Mesenchymal stem cell (in vitro differentiated cells and primary cell): ENCODE measurements at regions not wholly inside any gene's neighbourhood (a gene's known extent, or its start where the extent isn't known, plus 50 kb on each side); places are given as distances from the start of the nearest gene placed in this dataset.
A peak's percentile ranks its signal among the peaks of the same experiment; 100 is the strongest.

Source experiments
- DNase-seq: peaks from one replicate; pipeline ENCODE4 v3.0.0-alpha.2; 2013
- H2AFZ ChIP-seq: one replicate; pipeline ENCODE4 v1.6.1; 2013; ENCODE audit warnings: low read depth, mild to moderate bottlenecking, control low read depth, inconsistent platforms, low read length, moderate library complexity
- H2AK5ac ChIP-seq: 2 replicates; pipeline ENCODE4 v1.6.1; 2013; ENCODE audit warnings: low read length, moderate library complexity, mild to moderate bottlenecking, inconsistent platforms; ENCODE audit not compliant: severe bottlenecking
- H2BK120ac ChIP-seq: one replicate; pipeline ENCODE4 v1.6.1; 2013; ENCODE audit warnings: low read depth, mild to moderate bottlenecking, inconsistent platforms, low read length, moderate library complexity
- H2BK12ac ChIP-seq, 2 experiments: one replicate each; pipeline ENCODE4 v1.6.1; 2013; ENCODE audit warnings: inconsistent platforms in 2 of 2, low read length in 2 of 2, mild to moderate bottlenecking in 2 of 2, moderate library complexity in 2 of 2, control low read depth in 1 of 2
- H2BK15ac ChIP-seq: one replicate; pipeline ENCODE4 v1.6.1; 2013; ENCODE audit warnings: mild to moderate bottlenecking, low read depth, inconsistent platforms; ENCODE audit not compliant: poor library complexity, severe bottlenecking
- H2BK5ac ChIP-seq: 2 replicates; pipeline ENCODE4 v1.6.1; 2013; ENCODE audit warnings: low read depth, mild to moderate bottlenecking, low read length, control low read depth, inconsistent platforms; ENCODE audit not compliant: poor library complexity, severe bottlenecking
- H3K14ac ChIP-seq, 2 experiments: one replicate each; pipeline ENCODE4 v1.6.1; 2013; ENCODE audit warnings: inconsistent platforms in 2 of 2, low read length in 2 of 2, control low read depth in 1 of 2, mild to moderate bottlenecking in 1 of 2, moderate library complexity in 1 of 2
- H3K18ac ChIP-seq, 2 experiments: one replicate each; pipeline ENCODE4 v1.6.1; 2013; ENCODE audit warnings: inconsistent platforms in 2 of 2, low read length in 2 of 2, control low read depth in 1 of 2, low read depth in 1 of 2, mild to moderate bottlenecking in 1 of 2
- H3K23ac ChIP-seq, 2 experiments: one replicate each; pipeline ENCODE4 v1.6.1; 2013; ENCODE audit warnings: inconsistent platforms in 2 of 2, low read length in 2 of 2, mild to moderate bottlenecking in 2 of 2, moderate library complexity in 2 of 2, control low read depth in 1 of 2
- H3K27ac ChIP-seq: 2 replicates; pipeline ENCODE4 v1.5.1; 2013; ENCODE audit warnings: mild to moderate bottlenecking, moderate library complexity, low read length, control low read depth, inconsistent platforms; ENCODE audit not compliant: poor library complexity, severe bottlenecking
- H3K27me3 ChIP-seq, 2 experiments: 2 replicates each; pipeline versions ENCODE4 v1.6.1 to v1.7.0; 2013; ENCODE audit warnings: low read length in 2 of 2, mild to moderate bottlenecking in 2 of 2, moderate library complexity in 2 of 2, control low read depth in 1 of 2, inconsistent platforms in 1 of 2; ENCODE audit not compliant: control insufficient read depth in 1 of 2, insufficient read depth in 1 of 2
- H3K36me3 ChIP-seq, 2 experiments: 2 replicates each; pipeline versions ENCODE4 v1.6.1 to v1.7.0; 2013; ENCODE audit warnings: low read length in 2 of 2, control low read depth in 1 of 2, inconsistent platforms in 1 of 2, low read depth in 1 of 2, mild to moderate bottlenecking in 1 of 2; ENCODE audit not compliant: insufficient read depth in 2 of 2, control insufficient read depth in 1 of 2
- H3K4ac ChIP-seq, 2 experiments: one replicate each; pipeline ENCODE4 v1.6.1; 2013; ENCODE audit warnings: inconsistent platforms in 2 of 2, low read length in 2 of 2, mild to moderate bottlenecking in 2 of 2, moderate library complexity in 2 of 2, control low read depth in 1 of 2, low read depth in 1 of 2
- H3K4me1 ChIP-seq: 2 replicates; pipeline ENCODE4 v1.6.1; 2013; ENCODE audit warnings: low read depth, low read length, control low read depth; ENCODE audit not compliant: control insufficient read depth, insufficient read depth
- H3K4me2 ChIP-seq: 2 replicates; pipeline ENCODE4 v1.6.1; 2013; ENCODE audit warnings: low read length, mild to moderate bottlenecking, inconsistent platforms; ENCODE audit not compliant: poor library complexity, severe bottlenecking
- H3K4me3 ChIP-seq, 2 experiments: 2 replicates each; pipeline versions ENCODE4 v1.5.1 to v1.7.0; 2013; ENCODE audit warnings: low read length in 2 of 2, mild to moderate bottlenecking in 2 of 2, control low read depth in 1 of 2, low read depth in 1 of 2; ENCODE audit not compliant: insufficient read depth in 1 of 2
- H3K79me1 ChIP-seq: replicated peaks from 2 replicates; pipeline ENCODE4 v1.6.1; 2013; ENCODE audit warnings: mild to moderate bottlenecking, control low read depth, low read length, inconsistent platforms; ENCODE audit not compliant: poor library complexity, severe bottlenecking
- H3K9ac ChIP-seq: 2 replicates; pipeline ENCODE4 v1.7.0; 2013; ENCODE audit warnings: mild to moderate bottlenecking, low read length, moderate library complexity
- H3K9me3 ChIP-seq: 2 replicates; pipeline ENCODE4 v1.7.0; 2013; ENCODE audit warnings: mild to moderate bottlenecking, low read length; ENCODE audit not compliant: control insufficient read depth
- H4K8ac ChIP-seq: one replicate; pipeline ENCODE4 v1.6.1; 2013; ENCODE audit warnings: inconsistent platforms, mild to moderate bottlenecking, low read length, moderate library complexity
- H4K91ac ChIP-seq: one replicate; pipeline ENCODE4 v1.6.1; 2013; ENCODE audit warnings: mild to moderate bottlenecking, low read length, inconsistent platforms
- WGBS: methylation state at CpG from one replicate; pipeline ENCODE4 v1.1.7; 2013; ENCODE audit warnings: mixed read lengths; 5-methylcytosine and 5-hydroxymethylcytosine counted together

- H3K27ac ChIP-seq: no peak overlapping the region
- no peak overlapping the region for H2BK15ac ChIP-seq
- no peak overlapping the region for H4K8ac ChIP-seq
- H3K27me3 ChIP-seq: peaks cover 48 to 87% of the 10 kb centered on the region in 2 experiments
- H2AFZ ChIP-seq: no peak overlapping the region
- H3K36me3 ChIP-seq: no peaks in the 10 kb centered on the region
- WGBS: 51% methylated on average over 6 of the region's 6 CpGs
- DNase-seq: no peak
- H3K14ac ChIP-seq: no peak overlapping the region
- H3K4me2 ChIP-seq: no peak overlapping the region
- H3K9me3 ChIP-seq: no peaks in the 10 kb centered on the region
- no peak overlapping the region for H3K4ac ChIP-seq
- no peak overlapping the region for H2BK5ac ChIP-seq
- H3K79me1 ChIP-seq: no peaks in the 10 kb centered on the region
- H3K9ac ChIP-seq: no peak overlapping the region
- no peak overlapping the region for H3K4me3 ChIP-seq
- no peak overlapping the region for H2BK12ac ChIP-seq
- peaks cover 5% of the 10 kb centered on the region for H3K4me1 ChIP-seq
- H3K18ac ChIP-seq: no peak overlapping the region
- H3K23ac ChIP-seq: no peak overlapping the region
- H2BK120ac ChIP-seq: no peak overlapping the region
- no peak overlapping the region for H4K91ac ChIP-seq
- no peak overlapping the region for H2AK5ac ChIP-seq
Observed at GRCh38 chr22:22372086-22372485, 127.5 kb downstream of the VPREB1 start.

- Histone ChIP-seq H3K23ac (peak overlapping the region in 1 of 2 experiments; percentile 40), H3K36me3 (no peaks in the 10 kb centered on the region), H3K27ac (no peak overlapping the region), H2AK5ac (no peak overlapping the region), H3K4ac (no peak overlapping the region), H3K4me1 (peaks cover 5% of the 10 kb centered on the region), H4K91ac (no peak overlapping the region), H3K18ac (no peak overlapping the region), H2BK120ac (no peak overlapping the region), H2BK15ac (no peak overlapping the region), H3K9me3 (no peaks in the 10 kb centered on the region), H4K8ac (no peak overlapping the region), H3K14ac (no peak overlapping the region), H3K27me3 (peaks cover 47 to 90% of the 10 kb centered on the region in 2 experiments), H2AFZ (no peak overlapping the region), H2BK12ac (no peak overlapping the region), H3K4me2 (no peak overlapping the region), H3K79me1 (no peaks in the 10 kb centered on the region), H3K4me3 (no peak overlapping the region), H2BK5ac (no peak overlapping the region), H3K9ac (no peak overlapping the region)
- 23% methylated on average over 2 of the region's 2 CpGs for WGBS
- DNase-seq: no peak
Observed at GRCh38 chr22:22374163-22374562, 129.6 kb downstream of the VPREB1 start.

GRCh38 chr22:22374579-22374978 is 130.0 kb downstream of the VPREB1 start:
- Histone ChIP-seq H3K36me3 (no peaks in the 10 kb centered on the region), H2BK120ac (no peak overlapping the region), H2AK5ac (no peak overlapping the region), H3K9ac (no peak overlapping the region), H3K4ac (no peak overlapping the region), H2BK12ac (no peak overlapping the region), H3K27me3 (peaks cover 49 to 91% of the 10 kb centered on the region in 2 experiments), H3K4me3 (no peak overlapping the region), H3K23ac (no peak overlapping the region), H3K4me2 (no peak overlapping the region), H3K27ac (no peak overlapping the region), H3K18ac (no peak overlapping the region), H3K79me1 (no peaks in the 10 kb centered on the region), H3K9me3 (no peaks in the 10 kb centered on the region), H4K8ac (no peak overlapping the region), H2AFZ (no peak overlapping the region), H3K14ac (no peak overlapping the region), H3K4me1 (peaks cover 3% of the 10 kb centered on the region), H4K91ac (no peak overlapping the region), H2BK5ac (no peak overlapping the region), H2BK15ac (no peak overlapping the region)
- 57% methylated on average over 1 of the region's 5 CpGs for WGBS
- DNase-seq: no peak

GRCh38 chr22:22375576-22376351 is 131.2 kb downstream of the VPREB1 start:
- Histone ChIP-seq H3K79me1 (no peaks in the 10 kb centered on the region), H3K36me3 (no peaks in the 10 kb centered on the region), H3K23ac (no peak overlapping the region), H2AFZ (no peak overlapping the region), H3K27ac (no peak overlapping the region), H3K9ac (no peak overlapping the region), H2AK5ac (no peak overlapping the region), H2BK12ac (no peak overlapping the region), H3K4me3 (no peak overlapping the region), H2BK5ac (no peak overlapping the region), H3K14ac (no peak overlapping the region), H2BK120ac (no peak overlapping the region), H4K8ac (no peak overlapping the region), H3K27me3 (peaks cover 55 to 88% of the 10 kb centered on the region in 2 experiments), H2BK15ac (no peak overlapping the region), H4K91ac (no peak overlapping the region), H3K4me2 (no peak overlapping the region), H3K9me3 (no peaks in the 10 kb centered on the region), H3K18ac (no peak overlapping the region), H3K4ac (no peak overlapping the region), H3K4me1 (no peaks in the 10 kb centered on the region)
- DNase-seq: no peak
- WGBS: 70% methylated on average over 7 of the region's 7 CpGs
